HG02885 (cell line): ENCODE measurements at regions not wholly inside any gene's neighbourhood (a gene's known extent, or its start where the extent isn't known, plus 50 kb on each side); places are given as distances from the start of the nearest gene placed in this dataset.
"Not testable (repeated sequence)": the region's sequence is repeated elsewhere in the genome, so short reads cannot be mapped to it uniquely, and the experiment has no call there.

Experiments used
- ATAC-seq: cut with Tn5 transposase; IDR thresholded peaks from one replicate; pipeline ENCODE4 v1.9.1; 2021; ENCODE audit warnings: mild to moderate bottlenecking; ENCODE audit not compliant: unreplicated experiment, poor library complexity

GRCh38 chr6:67493682-67494081 lies 1141.4 kb upstream of the ADGRB3 start:
- no peak for ATAC-seq

GRCh38 chr6:67475700-67476099 lies 1159.4 kb upstream of the ADGRB3 start:
- no peak for ATAC-seq

- no peak for ATAC-seq
Observed at GRCh38 chr6:67467341-67467740, 1167.7 kb upstream of the ADGRB3 start.

DNA sequence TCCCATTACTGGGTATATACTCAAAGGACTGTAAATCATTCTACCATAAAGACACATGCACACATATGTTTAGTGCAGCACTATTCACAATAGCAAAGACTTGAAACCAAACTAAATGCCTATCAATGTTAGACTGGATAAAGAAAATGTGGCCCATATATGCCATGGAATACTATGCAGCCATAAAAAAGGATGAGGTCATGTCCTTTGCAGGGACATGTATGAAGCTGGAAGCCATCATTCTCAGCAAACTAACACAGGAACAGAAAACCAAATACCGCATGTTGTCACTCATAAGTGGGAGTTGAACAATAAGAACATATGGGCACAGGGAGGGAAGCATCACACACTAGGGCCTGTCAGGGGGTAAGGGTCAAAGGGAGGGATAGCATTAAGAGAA lies 1172.4 kb upstream of the ADGRB3 start:
- ATAC-seq = not testable (repeated sequence)

DNA sequence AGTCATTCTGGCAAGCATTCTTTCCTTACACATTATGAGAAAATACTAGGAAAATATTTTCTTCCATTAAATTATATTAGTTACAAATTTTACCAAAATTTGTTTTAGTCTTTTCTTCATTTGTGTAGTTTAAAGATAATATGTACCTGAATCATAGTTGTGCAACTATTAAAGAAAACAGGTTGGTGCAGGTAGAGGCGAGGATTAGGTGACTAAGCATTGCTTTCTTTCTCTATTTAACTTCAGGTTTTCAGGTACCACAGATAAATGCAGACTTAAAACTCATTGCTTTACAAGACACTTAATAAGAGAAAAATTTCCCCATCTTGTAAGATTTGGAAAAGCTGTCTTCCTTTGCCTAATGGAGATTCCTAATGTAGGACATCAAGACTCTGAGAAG lies 1175.5 kb upstream of the ADGRB3 start:
- no peak for ATAC-seq

DNA sequence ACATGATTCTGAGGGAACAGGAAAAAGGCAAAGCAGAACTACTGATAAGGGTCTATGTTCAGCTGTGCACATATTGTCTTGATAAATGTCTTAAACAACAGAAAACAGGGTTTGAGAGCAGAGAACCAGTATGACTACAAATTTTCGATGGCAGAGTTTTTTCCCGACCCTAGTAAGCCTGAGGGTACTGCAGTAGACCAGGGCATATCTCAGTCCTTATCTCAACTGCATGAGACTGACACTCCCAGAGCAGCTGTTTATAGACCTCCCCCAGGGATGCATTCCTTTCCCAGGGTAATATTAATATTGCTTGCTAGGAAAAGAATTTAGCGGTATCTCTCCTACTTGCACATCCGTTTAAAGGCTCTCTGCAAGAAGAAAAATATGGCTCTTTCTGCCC lies 1176.8 kb upstream of the ADGRB3 start:
- no peak for ATAC-seq

DNA sequence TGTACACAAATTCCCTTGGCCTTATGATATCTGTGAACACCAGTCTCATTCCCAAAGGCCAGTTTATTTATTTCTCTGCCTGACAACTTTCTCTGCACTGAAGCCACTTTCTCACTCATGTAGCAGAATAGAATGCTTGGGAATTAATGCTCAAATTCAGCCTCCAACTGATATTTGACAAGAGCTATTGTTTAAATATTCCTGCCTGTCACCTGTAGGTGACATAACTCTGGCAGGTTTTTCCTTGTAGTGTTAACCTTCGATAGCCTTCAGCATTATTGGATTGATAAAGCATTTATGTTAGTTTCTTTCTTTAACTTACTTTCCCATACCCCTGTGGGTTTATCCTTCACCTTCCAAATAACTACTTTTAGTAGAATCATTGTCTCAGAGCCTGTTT lies 1183.2 kb upstream of the ADGRB3 start:
- ATAC-seq = no peak

DNA sequence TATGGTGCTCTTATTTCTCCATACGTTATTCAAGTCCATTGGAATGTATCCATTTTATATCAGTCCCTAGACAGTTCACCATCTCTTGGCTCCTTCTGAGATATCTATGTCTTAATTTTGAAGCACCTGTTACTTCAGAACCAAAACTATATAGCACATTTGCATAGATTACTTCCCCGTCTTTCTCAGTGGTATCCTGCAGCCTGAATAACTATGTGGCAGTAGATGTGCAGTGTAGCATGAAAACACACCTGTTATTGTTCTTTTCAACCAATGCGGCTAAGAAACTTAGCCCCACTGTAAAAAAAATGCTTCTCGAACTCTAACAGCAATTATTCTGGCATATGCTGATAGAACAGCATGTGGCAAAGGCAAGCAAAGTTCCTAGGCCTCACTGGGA lies 1184.4 kb upstream of the ADGRB3 start:
- peak; percentile 64 for ATAC-seq

- ATAC-seq = no peak
Observed at GRCh38 chr6:67449602-67450001, 1185.5 kb upstream of the ADGRB3 start.

- no peak for ATAC-seq
Observed at GRCh38 chr6:67433124-67433523, 1202.0 kb upstream of the ADGRB3 start.

DNA sequence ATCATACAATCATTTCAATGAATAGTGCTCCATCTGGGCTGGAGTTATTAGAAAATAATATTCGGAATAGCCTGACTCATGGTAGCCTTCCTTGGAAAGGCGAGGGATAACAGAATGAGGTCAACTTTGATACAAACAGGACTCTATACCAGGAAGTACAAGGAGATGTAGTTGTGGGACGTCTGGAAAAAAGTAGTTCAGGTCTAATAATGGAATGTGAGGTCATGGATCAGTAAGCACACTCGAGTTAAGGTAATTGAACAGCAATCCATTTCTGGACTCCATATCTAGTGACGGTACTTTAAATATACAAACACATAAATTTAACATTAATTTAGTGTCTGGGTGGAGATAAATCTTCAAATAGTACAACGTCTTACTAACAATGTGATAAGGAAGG lies 1204.0 kb upstream of the ADGRB3 start:
- no peak for ATAC-seq

GRCh38 chr6:67426686-67427085 lies 1208.4 kb upstream of the ADGRB3 start:
- not testable (repeated sequence) for ATAC-seq

DNA sequence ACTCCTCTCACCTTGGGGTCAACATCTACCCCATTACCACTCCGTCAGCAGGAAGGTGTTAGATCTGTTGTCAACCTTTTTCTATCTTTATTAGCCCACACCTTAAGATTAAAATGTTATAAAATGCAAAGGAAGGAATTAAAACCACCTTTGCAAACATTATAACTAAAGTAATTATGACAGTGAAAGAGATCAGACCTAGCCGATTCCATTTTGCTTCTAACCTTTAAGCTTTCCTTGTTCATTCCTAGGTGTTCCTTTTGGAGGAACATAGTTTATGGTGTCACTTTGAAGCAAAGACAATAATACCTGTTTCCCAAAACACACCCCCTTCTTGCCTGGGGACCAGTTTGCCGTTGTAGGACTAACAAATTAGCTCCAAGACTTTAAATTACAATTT lies 1223.0 kb upstream of the ADGRB3 start:
- no peak for ATAC-seq

DNA sequence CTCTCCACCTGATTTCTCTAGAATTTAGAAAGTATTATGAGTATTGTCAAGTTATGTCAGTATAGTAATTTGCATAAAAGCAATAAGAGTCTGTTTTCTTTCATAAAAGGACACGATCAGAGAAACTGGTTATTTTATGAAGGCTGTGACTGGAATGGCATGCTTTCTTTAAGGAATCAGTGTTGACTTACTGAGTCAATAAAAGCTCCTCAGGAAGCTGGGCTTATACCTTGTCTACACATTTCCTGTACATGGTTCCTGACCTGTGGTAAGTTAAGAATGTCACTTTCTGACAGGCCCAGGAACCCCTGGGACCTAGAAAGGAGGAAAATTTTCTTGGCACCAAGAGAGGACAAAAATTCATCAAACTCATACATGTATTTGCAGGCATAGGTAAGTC lies 1224.0 kb upstream of the ADGRB3 start:
- ATAC-seq = no peak

DNA sequence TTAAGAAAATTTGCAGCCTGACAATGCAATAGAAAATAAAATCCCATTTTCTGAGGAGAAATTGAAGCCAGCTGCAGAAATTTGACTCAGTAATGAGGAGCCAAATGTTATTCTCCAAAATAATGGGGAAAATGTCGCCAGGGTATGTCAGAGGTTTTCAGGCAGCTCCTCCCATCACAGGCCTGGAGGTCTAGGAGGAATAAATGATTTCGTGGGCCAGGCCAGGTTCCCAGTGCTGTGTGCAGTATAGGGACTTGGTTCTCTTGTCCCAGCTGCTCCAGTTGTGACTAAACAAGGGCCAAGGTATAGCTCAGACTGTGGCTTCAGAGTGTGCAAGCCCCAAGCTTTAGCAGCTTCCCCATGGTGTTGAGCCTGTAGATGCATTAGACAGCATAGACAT lies 1240.8 kb upstream of the ADGRB3 start:
- ATAC-seq = no peak

- ATAC-seq = no peak
Observed at GRCh38 chr6:67393356-67393755, 1241.7 kb upstream of the ADGRB3 start.

- ATAC-seq = no peak
Observed at GRCh38 chr6:67391955-67392354, 1243.1 kb upstream of the ADGRB3 start.

GRCh38 chr6:67369679-67370078 lies 1265.4 kb upstream of the ADGRB3 start:
- no peak for ATAC-seq

GRCh38 chr6:67362976-67363375 lies 1272.1 kb upstream of the ADGRB3 start:
- no peak for ATAC-seq

GRCh38 chr6:67361264-67361663 lies 1273.8 kb upstream of the ADGRB3 start:
- ATAC-seq = no peak

- ATAC-seq = no peak
Observed at GRCh38 chr6:67358241-67358640, 1276.8 kb upstream of the ADGRB3 start.

DNA sequence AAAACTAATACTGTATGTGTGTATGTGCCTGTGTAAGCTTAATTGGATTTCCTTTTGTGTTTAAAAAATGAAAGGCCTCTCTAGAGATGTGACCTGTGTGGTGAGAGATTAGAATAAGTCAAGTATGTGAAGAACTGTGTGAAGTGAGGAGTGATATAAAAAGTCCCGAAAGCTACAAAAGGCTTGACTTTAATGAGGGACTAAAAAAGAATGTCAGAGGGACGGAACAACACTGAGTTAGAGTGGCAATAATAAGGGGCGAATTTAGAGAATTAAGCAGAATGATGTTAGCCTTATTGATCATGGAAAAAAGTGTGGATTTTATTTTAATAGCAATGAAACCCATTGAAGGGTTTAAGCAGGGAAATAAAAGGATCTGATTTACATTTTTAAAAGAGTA lies 1281.2 kb upstream of the ADGRB3 start:
- no peak for ATAC-seq

DNA sequence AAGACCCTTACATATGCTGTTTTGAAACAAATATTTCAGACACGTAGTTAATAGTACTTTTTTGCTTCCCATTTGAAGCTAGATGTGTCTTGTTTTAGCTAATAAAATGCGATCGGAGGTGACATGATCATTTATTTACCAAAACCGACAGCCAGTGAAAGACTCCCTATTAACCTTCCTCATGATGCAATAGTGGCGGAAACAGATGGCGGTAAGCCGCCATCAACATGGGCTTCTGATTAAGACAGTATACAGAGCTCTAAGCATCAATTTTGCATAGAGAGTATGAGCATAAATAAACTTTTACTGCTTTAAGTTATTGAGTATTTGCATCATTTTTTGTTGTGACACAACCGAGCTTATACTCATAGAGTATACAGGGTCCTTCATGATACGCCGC lies 1282.4 kb upstream of the ADGRB3 start:
- ATAC-seq = no peak
